ENCODE measurements at regions not wholly inside any gene's neighbourhood (a gene's known extent, or its start where the extent isn't known, plus 50 kb on each side); places are given as distances from the start of the nearest gene placed in this dataset.
"Not testable (repeated sequence)": the region's sequence is repeated elsewhere in the genome, so short reads cannot be mapped to it uniquely, and the experiment has no call there.

- DNase-seq, result peak; percentile 46
Measured at GRCh38 chr2:393711-394696, 106.1 kb upstream of the ALKAL2 start.

- no peak for DNase-seq
Measured at GRCh38 chr2:392926-393280, 105.0 kb upstream of the ALKAL2 start.

- no peak for DNase-seq
Measured at GRCh38 chr2:392181-392925, 104.5 kb upstream of the ALKAL2 start.

- no peak for DNase-seq
Measured at GRCh38 chr2:391696-392095, 103.8 kb upstream of the ALKAL2 start.

- no peak for DNase-seq
Measured at GRCh38 chr2:390959-391358, 103.1 kb upstream of the ALKAL2 start.

GRCh38 chr2:389985-390384 lies 102.1 kb upstream of the ALKAL2 start:
- not testable (repeated sequence) for DNase-seq

- not testable (repeated sequence) for DNase-seq
Measured at GRCh38 chr2:388752-389151, 100.9 kb upstream of the ALKAL2 start.

- no peak for DNase-seq
Measured at GRCh38 chr2:387980-388421, 100.1 kb upstream of the ALKAL2 start.

- DNase-seq, result no peak
Measured at GRCh38 chr2:386406-387103, 98.7 kb upstream of the ALKAL2 start.

GRCh38 chr2:385785-386184 lies 97.9 kb upstream of the ALKAL2 start:
- DNase-seq, result no peak

- DNase-seq, result no peak
Measured at GRCh38 chr2:385061-385460, 97.2 kb upstream of the ALKAL2 start.

- DNase-seq, result no peak
Measured at GRCh38 chr2:383888-384287, 96.0 kb upstream of the ALKAL2 start.

GRCh38 chr2:383178-383577 lies 95.3 kb upstream of the ALKAL2 start:
- no peak for DNase-seq

- DNase-seq, result no peak
Measured at GRCh38 chr2:382728-383022, 94.8 kb upstream of the ALKAL2 start.

GRCh38 chr2:381941-382727 lies 94.2 kb upstream of the ALKAL2 start:
- no peak for DNase-seq

GRCh38 chr2:381181-381580 lies 93.3 kb upstream of the ALKAL2 start:
- DNase-seq, result no peak

- DNase-seq, result no peak
Measured at GRCh38 chr2:380772-381171, 92.9 kb upstream of the ALKAL2 start.

GRCh38 chr2:380221-380620 lies 92.3 kb upstream of the ALKAL2 start:
- no peak for DNase-seq

GRCh38 chr2:379778-380177 lies 91.9 kb upstream of the ALKAL2 start:
- DNase-seq, result no peak

- DNase-seq, result no peak
Measured at GRCh38 chr2:378364-378763, 90.5 kb upstream of the ALKAL2 start.

- no peak for DNase-seq
Measured at GRCh38 chr2:377414-377813, 89.5 kb upstream of the ALKAL2 start.

GRCh38 chr2:375956-376307 lies 88.0 kb upstream of the ALKAL2 start:
- no peak for DNase-seq
